Neuronal stem cell (in vitro differentiated cells): ENCODE measurements at regions not wholly inside any gene's neighbourhood (a gene's known extent, or its start where the extent isn't known, plus 50 kb on each side); places are given as distances from the start of the nearest gene placed in this dataset.

Experiments
- DNase-seq: peaks from one replicate; pipeline ENCODE4 v3.0.0-alpha.2; 2013; ENCODE audit warnings: low spot score
- H2AFZ ChIP-seq: one replicate; pipeline ENCODE4 v1.6.1; 2013; ENCODE audit warnings: mild to moderate bottlenecking, low read length, inconsistent platforms
- H2AK5ac ChIP-seq: 2 replicates; pipeline ENCODE4 v1.6.1; 2013; ENCODE audit warnings: low read depth, mild to moderate bottlenecking, inconsistent platforms, low read length, moderate library complexity, mixed read lengths
- H2BK120ac ChIP-seq: 2 replicates; pipeline ENCODE4 v1.6.1; 2013; ENCODE audit warnings: low read depth, mild to moderate bottlenecking, inconsistent platforms, low read length, moderate library complexity, mixed read lengths
- H2BK12ac ChIP-seq: one replicate; pipeline ENCODE4 v1.6.1; 2013; ENCODE audit warnings: low read length, inconsistent platforms
- H2BK15ac ChIP-seq: 2 replicates; pipeline ENCODE4 v1.6.1; 2013; ENCODE audit warnings: mild to moderate bottlenecking, low read length, inconsistent platforms, mixed read lengths
- H2BK5ac ChIP-seq: one replicate; pipeline ENCODE4 v1.6.1; 2013; ENCODE audit warnings: inconsistent platforms, mild to moderate bottlenecking, low read length, moderate library complexity
- H3K14ac ChIP-seq: one replicate; pipeline ENCODE4 v1.6.1; 2013; ENCODE audit warnings: low read length, inconsistent platforms
- H3K18ac ChIP-seq: 2 replicates; pipeline ENCODE4 v1.6.1; 2013; ENCODE audit warnings: low read length, inconsistent platforms
- H3K23ac ChIP-seq: 2 replicates; pipeline ENCODE4 v1.6.1; 2013; ENCODE audit warnings: low read depth, mild to moderate bottlenecking, mixed read lengths, low read length, inconsistent platforms; ENCODE audit not compliant: poor library complexity
- H3K27ac ChIP-seq: replicated peaks from 3 replicates; pipeline ENCODE4 v1.5.1; 2013; ENCODE audit warnings: low read length, inconsistent platforms
- H3K27me3 ChIP-seq, 3 experiments: 2 replicates each; pipeline ENCODE4 v1.6.1; 2013; ENCODE audit warnings: low read length in 3 of 3, mild to moderate bottlenecking in 2 of 3, inconsistent platforms in 1 of 3, low read depth in 1 of 3, mixed read lengths in 1 of 3, moderate library complexity in 1 of 3; ENCODE audit not compliant: control insufficient read depth in 3 of 3, insufficient read depth in 3 of 3
- H3K36me3 ChIP-seq, 2 donors: replicated peaks in 1 of 2; 2 replicates each; pipeline ENCODE4 v1.6.1; 2013; ENCODE audit warnings: low read length in 2 of 2; ENCODE audit not compliant: control insufficient read depth in 2 of 2, insufficient read depth in 2 of 2
- H3K4ac ChIP-seq: 2 replicates; pipeline ENCODE4 v1.6.1; 2013; ENCODE audit warnings: inconsistent platforms, mild to moderate bottlenecking, low read length, moderate library complexity
- H3K4me1 ChIP-seq, 2 donors: 1 replicate in 1 of 2; 2 replicates in 1 of 2; pipeline ENCODE4 v1.6.1; 2013; ENCODE audit warnings: low read length in 2 of 2, low read depth in 1 of 2; ENCODE audit not compliant: control insufficient read depth in 2 of 2, insufficient read depth in 1 of 2
- H3K4me2 ChIP-seq: one replicate; pipeline ENCODE4 v1.6.1; 2013; ENCODE audit warnings: mild to moderate bottlenecking, low read length, inconsistent platforms; ENCODE audit not compliant: insufficient read depth, poor library complexity, severe bottlenecking
- H3K4me3 ChIP-seq, 2 donors: 2 replicates each; pipeline ENCODE4 v1.5.1; 2013; ENCODE audit warnings: low read length in 2 of 2, mild to moderate bottlenecking in 2 of 2, inconsistent platforms in 1 of 2, moderate library complexity in 1 of 2
- H3K79me1 ChIP-seq: one replicate; pipeline ENCODE4 v1.6.1; 2013; ENCODE audit warnings: low read depth, mild to moderate bottlenecking, inconsistent platforms, low read length, moderate library complexity
- H3K9ac ChIP-seq: one replicate; pipeline ENCODE4 v1.6.1; 2013; ENCODE audit warnings: mild to moderate bottlenecking, low read depth, low read length, inconsistent platforms; ENCODE audit not compliant: poor library complexity
- H3K9me3 ChIP-seq, 2 donors: replicated peaks in 1 of 2; 2 replicates each; pipeline versions ENCODE3 to v1.6.1; 2013; ENCODE audit warnings: low read length in 2 of 2, mild to moderate bottlenecking in 2 of 2, inconsistent platforms in 1 of 2, low read depth in 1 of 2, mixed read lengths in 1 of 2, moderate library complexity in 1 of 2; ENCODE audit not compliant: control insufficient read depth in 2 of 2, insufficient read depth in 1 of 2
- H4K8ac ChIP-seq: one replicate; pipeline ENCODE4 v1.6.1; 2013; ENCODE audit warnings: low read depth, mild to moderate bottlenecking, inconsistent platforms, low read length, moderate library complexity
- H4K91ac ChIP-seq: one replicate; pipeline ENCODE4 v1.6.1; 2013; ENCODE audit warnings: low read length, low read depth, mild to moderate bottlenecking, inconsistent platforms; ENCODE audit not compliant: poor library complexity
- WGBS, 2 donors: extraction: QIAGEN DNeasy Blood & Tissue Kit; methylation state at CpG; one replicate each; pipeline ENCODE4 v1.1.7; 2013; ENCODE audit warnings: missing lambda C conversion rate in 2 of 2, mixed read lengths in 1 of 2; ENCODE audit not compliant: insufficient read length in 2 of 2, insufficient replicate concordance in 1 of 2; ENCODE audit errors: extremely low coverage in 2 of 2; 5-methylcytosine and 5-hydroxymethylcytosine counted together

DNA sequence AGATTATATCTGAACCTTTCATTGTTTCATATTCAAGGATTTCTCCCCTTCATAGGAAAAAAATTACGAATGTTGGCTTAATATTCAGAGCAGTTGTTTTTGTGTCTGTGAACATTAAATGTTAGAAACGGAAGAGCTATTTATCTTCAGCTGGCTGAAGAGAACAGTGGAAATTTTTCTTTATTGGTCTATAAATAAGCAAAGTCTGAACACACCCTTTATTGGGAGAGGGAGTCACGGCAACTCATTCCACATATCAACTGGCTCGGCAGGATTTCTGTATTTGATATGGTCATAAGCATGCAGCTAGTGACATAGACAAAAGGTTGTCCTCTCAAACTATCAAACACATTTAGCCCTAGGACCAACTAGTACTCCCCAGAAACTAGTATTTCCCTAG, 468.4 kb upstream of the HNRNPA3 start:
- H3K9ac ChIP-seq = no peak overlapping the region
- H3K4me3 ChIP-seq = no peak overlapping the region
- H3K36me3 ChIP-seq = no peaks in the 10 kb centered on the region
- no peak overlapping the region for H3K18ac ChIP-seq
- no peak overlapping the region for H3K4ac ChIP-seq
- no peak overlapping the region for H2BK5ac ChIP-seq
- no peak overlapping the region for H2BK15ac ChIP-seq
- no peak overlapping the region for H4K91ac ChIP-seq
- H3K14ac ChIP-seq = no peak overlapping the region
- no peaks in the 10 kb centered on the region for H3K79me1 ChIP-seq
- H3K23ac ChIP-seq = no peak overlapping the region
- H2BK12ac ChIP-seq = no peak overlapping the region
- H2BK120ac ChIP-seq = no peak overlapping the region
- no peak overlapping the region for H2AK5ac ChIP-seq
- no peaks in the 10 kb centered on the region for H3K9me3 ChIP-seq
- DNase-seq = no peak
- H3K4me1 ChIP-seq = no peaks in the 10 kb centered on the region
- H3K27me3 ChIP-seq = no peaks in the 10 kb centered on the region
- no peak overlapping the region for H2AFZ ChIP-seq
- no peak overlapping the region for H3K27ac ChIP-seq
- H4K8ac ChIP-seq = no peak overlapping the region
- no peak overlapping the region for H3K4me2 ChIP-seq
- no CpG with 5 or more reads among the region's 4 CpGs for WGBS, 2 donors

DNA sequence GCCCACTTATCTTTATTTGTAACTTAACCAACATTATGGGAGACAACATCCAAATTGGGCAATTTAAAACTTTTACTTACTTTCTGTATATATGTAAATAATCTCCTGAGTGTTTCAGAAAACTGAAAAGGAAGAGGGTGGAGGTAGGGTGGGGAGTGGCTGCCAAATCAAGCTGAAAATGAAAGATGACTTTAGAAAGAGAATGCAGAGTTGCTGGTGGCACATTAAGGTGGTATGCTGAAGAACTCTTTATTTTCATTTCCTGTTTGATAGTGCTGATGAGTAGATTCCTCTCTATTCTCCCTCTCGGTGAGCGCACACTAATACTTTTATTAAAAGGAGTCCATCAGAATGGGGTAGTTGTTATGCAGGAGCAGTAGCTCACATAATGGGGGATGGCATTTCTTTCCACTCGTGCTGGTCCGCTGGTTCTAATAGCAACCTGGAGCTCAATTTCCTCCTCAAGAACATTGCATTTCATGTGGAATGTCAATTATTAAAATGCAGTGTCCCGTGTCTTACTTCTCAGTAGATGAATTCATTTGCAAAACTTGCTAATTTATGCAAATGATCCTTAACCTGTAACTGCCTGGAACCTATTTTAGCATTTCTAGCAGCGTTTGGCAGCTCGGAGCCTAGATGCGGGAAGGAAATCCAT, 466.9 kb upstream of the HNRNPA3 start:
- Histone ChIP-seq H3K4me1 (no peaks in the 10 kb centered on the region), H2BK15ac (no peak overlapping the region), H3K36me3 (no peaks in the 10 kb centered on the region), H4K8ac (no peak overlapping the region), H3K14ac (no peak overlapping the region), H3K4me3 (no peak overlapping the region), H4K91ac (no peak overlapping the region), H3K27me3 (no peaks in the 10 kb centered on the region), H3K27ac (no peak overlapping the region), H2AK5ac (no peak overlapping the region), H3K79me1 (no peaks in the 10 kb centered on the region), H3K9ac (no peak overlapping the region), H3K18ac (no peak overlapping the region), H3K4ac (no peak overlapping the region), H3K9me3 (no peaks in the 10 kb centered on the region), H3K4me2 (no peak overlapping the region), H2BK120ac (no peak overlapping the region), H2BK5ac (no peak overlapping the region), H2AFZ (no peak overlapping the region), H2BK12ac (no peak overlapping the region), H3K23ac (no peak overlapping the region)
- DNase-seq = no peak
- no CpG with 5 or more reads among the region's 8 CpGs for WGBS, 2 donors

DNA sequence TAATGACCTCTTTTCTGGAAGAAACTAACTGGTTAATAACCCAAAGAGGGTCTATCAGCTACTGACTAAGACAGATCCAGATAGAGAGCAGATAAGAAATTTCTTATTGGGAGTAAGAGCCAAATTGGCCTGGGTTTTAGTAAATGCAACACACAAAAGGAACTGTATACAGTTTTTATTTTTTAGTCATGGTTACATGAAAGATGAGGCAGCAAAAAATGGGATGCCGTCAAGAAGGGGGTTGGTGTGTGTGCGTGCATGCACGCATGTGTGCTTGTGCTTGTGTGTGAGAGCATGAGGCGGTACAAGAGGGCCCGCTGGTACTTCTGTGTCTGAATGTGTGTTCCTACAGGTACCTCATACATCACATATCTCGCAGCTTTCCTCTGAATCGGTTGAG, 466.2 kb upstream of the HNRNPA3 start:
- no peak overlapping the region for H3K4ac ChIP-seq
- no peaks in the 10 kb centered on the region for H3K36me3 ChIP-seq
- no peak overlapping the region for H2BK12ac ChIP-seq
- H4K8ac ChIP-seq = no peak overlapping the region
- no peak overlapping the region for H3K4me3 ChIP-seq
- no peak overlapping the region for H3K27ac ChIP-seq
- H2AK5ac ChIP-seq = no peak overlapping the region
- no peak overlapping the region for H3K14ac ChIP-seq
- no peaks in the 10 kb centered on the region for H3K27me3 ChIP-seq
- H2BK15ac ChIP-seq = no peak overlapping the region
- no CpG with 5 or more reads among the region's 7 CpGs for WGBS, 2 donors
- H3K9ac ChIP-seq = no peak overlapping the region
- no peak overlapping the region for H4K91ac ChIP-seq
- H2AFZ ChIP-seq = no peak overlapping the region
- H3K9me3 ChIP-seq = no peaks in the 10 kb centered on the region
- H3K18ac ChIP-seq = no peak overlapping the region
- H2BK120ac ChIP-seq = no peak overlapping the region
- H2BK5ac ChIP-seq = no peak overlapping the region
- H3K23ac ChIP-seq = no peak overlapping the region
- H3K4me1 ChIP-seq = no peaks in the 10 kb centered on the region
- H3K79me1 ChIP-seq = no peaks in the 10 kb centered on the region
- DNase-seq = no peak
- H3K4me2 ChIP-seq = no peak overlapping the region

DNA sequence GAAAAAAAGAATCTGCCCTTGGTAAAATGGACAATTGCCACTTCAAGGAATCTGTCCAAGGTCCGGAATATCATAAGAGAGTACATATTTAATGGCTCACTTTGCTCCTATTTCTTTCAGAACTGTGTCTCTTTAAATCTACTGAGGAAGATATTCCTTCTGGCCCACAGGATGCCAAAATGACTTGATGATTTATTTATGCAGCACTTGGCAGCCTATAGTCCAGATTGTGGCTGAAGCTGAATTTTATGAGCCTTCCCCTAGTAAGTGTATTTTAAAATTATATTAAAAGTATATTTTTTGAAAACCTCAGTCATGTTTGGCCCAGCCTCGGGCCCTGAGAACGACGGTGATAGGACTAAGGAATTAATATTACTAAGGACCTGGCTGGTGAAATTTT, 465.1 kb upstream of the HNRNPA3 start:
- no peaks in the 10 kb centered on the region for H3K79me1 ChIP-seq
- no peaks in the 10 kb centered on the region for H3K27me3 ChIP-seq
- no peak for DNase-seq
- no peak overlapping the region for H3K14ac ChIP-seq
- WGBS, 2 donors = no CpG with 5 or more reads among the region's 4 CpGs
- H4K8ac ChIP-seq = no peak overlapping the region
- no peak overlapping the region for H2BK120ac ChIP-seq
- H3K4me1 ChIP-seq = peaks cover 0 to 2% of the 10 kb centered on the region in 2 donors
- no peak overlapping the region for H4K91ac ChIP-seq
- H2BK12ac ChIP-seq = no peak overlapping the region
- no peak overlapping the region for H3K27ac ChIP-seq
- H3K9me3 ChIP-seq = no peaks in the 10 kb centered on the region
- no peaks in the 10 kb centered on the region for H3K36me3 ChIP-seq
- H3K9ac ChIP-seq = no peak overlapping the region
- no peak overlapping the region for H2AK5ac ChIP-seq
- no peak overlapping the region for H2BK15ac ChIP-seq
- no peak overlapping the region for H3K18ac ChIP-seq
- H3K4ac ChIP-seq = no peak overlapping the region
- H2BK5ac ChIP-seq = no peak overlapping the region
- no peak overlapping the region for H3K4me3 ChIP-seq
- no peak overlapping the region for H2AFZ ChIP-seq
- no peak overlapping the region for H3K4me2 ChIP-seq
- no peak overlapping the region for H3K23ac ChIP-seq
